DOHH2 (cell line): ENCODE measurements at regions not wholly inside any gene's neighbourhood (a gene's known extent, or its start where the extent isn't known, plus 50 kb on each side); places are given as distances from the start of the nearest gene placed in this dataset.

Experiments used
- CTCF ChIP-seq: fragments of 200-600 bp; sonication (generic); IDR thresholded peaks from one replicate; pipeline ENCODE4 v1.5.1; 2014; ENCODE audit warnings: antibody characterized with exemption, mild to moderate bottlenecking, low read depth, low read length; ENCODE audit not compliant: poor library complexity, severe bottlenecking
- EZH2phosphoT487 ChIP-seq: fragments of 200-600 bp; sonication (generic); IDR thresholded peaks from 2 replicates; pipeline ENCODE4 v1.6.1; 2017; ENCODE audit warnings: borderline replicate concordance, mild to moderate bottlenecking, antibody characterized with exemption, low read length, moderate library complexity, mixed read lengths

- TF ChIP-seq CTCF (no peak), EZH2phosphoT487 (no peak)
Measured at GRCh38 chr12:67091204-67091603, 178.0 kb upstream of the CAND1 start.
